Medulla oblongata (tissue), 1 donor: ENCODE measurements at regions not wholly inside any gene's neighbourhood (a gene's known extent, or its start where the extent isn't known, plus 50 kb on each side); places are given as distances from the start of the nearest gene placed in this dataset.
A peak's percentile ranks its signal among the peaks of the same experiment; 100 is the strongest.
"Not testable (repeated sequence)": the region's sequence is repeated elsewhere in the genome, so short reads cannot be mapped to it uniquely, and the experiment has no call there.

Source experiments
- DNase-seq: peaks from one replicate; pipeline ENCODE4 v3.0.0-alpha.2; 2015; ENCODE audit errors: extremely low spot score

- no peak for DNase-seq
Measured at GRCh38 chr9:85212887-85213286, 528.9 kb downstream of the AGTPBP1 start.

- DNase-seq = no peak
Measured at GRCh38 chr9:85212209-85212608, 529.5 kb downstream of the AGTPBP1 start.

- DNase-seq = no peak
Measured at GRCh38 chr9:85208666-85209065, 533.1 kb downstream of the AGTPBP1 start.

GRCh38 chr9:85204176-85204575 lies 534.6 kb downstream of the NTRK2 start:
- no peak for DNase-seq

- DNase-seq = peak; percentile 67
Measured at GRCh38 chr9:85202596-85202995, 533.1 kb downstream of the NTRK2 start.

GRCh38 chr9:85200726-85201404 lies 531.3 kb downstream of the NTRK2 start:
- no peak for DNase-seq

- no peak for DNase-seq
Measured at GRCh38 chr9:85199866-85200495, 530.5 kb downstream of the NTRK2 start.

- DNase-seq = no peak
Measured at GRCh38 chr9:85192750-85193149, 523.2 kb downstream of the NTRK2 start.

GRCh38 chr9:85186218-85186585 lies 516.7 kb downstream of the NTRK2 start:
- no peak for DNase-seq

GRCh38 chr9:85185486-85186217 lies 516.1 kb downstream of the NTRK2 start:
- DNase-seq = no peak

- no peak for DNase-seq
Measured at GRCh38 chr9:85182383-85182782, 512.9 kb downstream of the NTRK2 start.

- DNase-seq = no peak
Measured at GRCh38 chr9:85178474-85178873, 508.9 kb downstream of the NTRK2 start.

- DNase-seq = no peak
Measured at GRCh38 chr9:85173967-85174366, 504.4 kb downstream of the NTRK2 start.

- no peak for DNase-seq
Measured at GRCh38 chr9:85172001-85172978, 502.8 kb downstream of the NTRK2 start.

GRCh38 chr9:85171163-85171562 lies 501.6 kb downstream of the NTRK2 start:
- no peak for DNase-seq

GRCh38 chr9:85168412-85168811 lies 498.9 kb downstream of the NTRK2 start:
- no peak for DNase-seq

- DNase-seq = no peak
Measured at GRCh38 chr9:85167146-85167545, 497.6 kb downstream of the NTRK2 start.

GRCh38 chr9:85163825-85164224 lies 494.3 kb downstream of the NTRK2 start:
- DNase-seq = no peak

- DNase-seq = no peak
Measured at GRCh38 chr9:85163415-85163814, 493.9 kb downstream of the NTRK2 start.

GRCh38 chr9:85162822-85163221 lies 493.3 kb downstream of the NTRK2 start:
- no peak for DNase-seq

- not testable (repeated sequence) for DNase-seq
Measured at GRCh38 chr9:85160944-85161343, 491.4 kb downstream of the NTRK2 start.

- DNase-seq = no peak
Measured at GRCh38 chr9:85158512-85158911, 489.0 kb downstream of the NTRK2 start.
